HG03097 (cell line): ENCODE measurements at regions not wholly inside any gene's neighbourhood (a gene's known extent, or its start where the extent isn't known, plus 50 kb on each side); places are given as distances from the start of the nearest gene placed in this dataset.
"Not testable (repeated sequence)": the region's sequence is repeated elsewhere in the genome, so short reads cannot be mapped to it uniquely, and the experiment has no call there.

Source experiments
- ATAC-seq: cut with Tn5 transposase; IDR thresholded peaks from one replicate; pipeline ENCODE4 v1.9.1; 2021; ENCODE audit not compliant: unreplicated experiment, low FRiP score

- ATAC-seq, result no peak
These were observed 1712.7 kb downstream of the SLITRK5 start for GRCh38 chr13:89383891-89384290.

GRCh38 chr13:89393758-89394304 is 1722.7 kb downstream of the SLITRK5 start:
- ATAC-seq, result no peak

GRCh38 chr13:89401264-89401675 is 1730.1 kb downstream of the SLITRK5 start:
- ATAC-seq, result no peak

- no peak for ATAC-seq
These were observed 1731.0 kb downstream of the SLITRK5 start for GRCh38 chr13:89402211-89402610.

- ATAC-seq, result not testable (repeated sequence)
These were observed 1734.9 kb downstream of the SLITRK5 start for GRCh38 chr13:89406096-89406495.

GRCh38 chr13:89407357-89407756 is 1736.2 kb downstream of the SLITRK5 start:
- ATAC-seq, result no peak

GRCh38 chr13:89432997-89433396 is 1761.8 kb downstream of the SLITRK5 start:
- no peak for ATAC-seq

- ATAC-seq, result not testable (repeated sequence)
These were observed 1763.5 kb downstream of the SLITRK5 start for GRCh38 chr13:89434624-89435023.

- ATAC-seq, result no peak
These were observed 1783.5 kb downstream of the SLITRK5 start for GRCh38 chr13:89454681-89455080.

GRCh38 chr13:89455225-89455624 is 1784.1 kb downstream of the SLITRK5 start:
- no peak for ATAC-seq

GRCh38 chr13:89455741-89456140 is 1784.6 kb downstream of the SLITRK5 start:
- no peak for ATAC-seq

GRCh38 chr13:89457977-89458376 is 1786.8 kb downstream of the SLITRK5 start:
- no peak for ATAC-seq

GRCh38 chr13:89458456-89458855 is 1787.3 kb downstream of the SLITRK5 start:
- no peak for ATAC-seq

- not testable (repeated sequence) for ATAC-seq
These were observed 1789.7 kb downstream of the SLITRK5 start for GRCh38 chr13:89460895-89461294.

GRCh38 chr13:89465366-89465765 is 1794.2 kb downstream of the SLITRK5 start:
- ATAC-seq, result no peak

GRCh38 chr13:89468081-89468480 is 1796.9 kb downstream of the SLITRK5 start:
- ATAC-seq, result no peak

GRCh38 chr13:89470901-89471300 is 1799.7 kb downstream of the SLITRK5 start:
- no peak for ATAC-seq

GRCh38 chr13:89474432-89474831 is 1803.3 kb downstream of the SLITRK5 start:
- no peak for ATAC-seq

GRCh38 chr13:89486065-89486464 is 1814.9 kb downstream of the SLITRK5 start:
- ATAC-seq, result no peak

GRCh38 chr13:89486709-89487108 is 1815.5 kb downstream of the SLITRK5 start:
- ATAC-seq, result no peak

- no peak for ATAC-seq
These were observed 1819.5 kb downstream of the SLITRK5 start for GRCh38 chr13:89490661-89491060.

- no peak for ATAC-seq
These were observed 1825.3 kb downstream of the SLITRK5 start for GRCh38 chr13:89496478-89496877.

- ATAC-seq, result no peak
These were observed 1826.5 kb downstream of the SLITRK5 start for GRCh38 chr13:89497658-89498057.
